DND-41 (cell line): ENCODE measurements at regions not wholly inside any gene's neighbourhood (a gene's known extent, or its start where the extent isn't known, plus 50 kb on each side); places are given as distances from the start of the nearest gene placed in this dataset.

Source experiments
- ATAC-seq: fragments of 200-7000 bp; cut with Tn5 transposase; 3 replicates; pipeline ENCODE4 v1.9.1; 2021; ENCODE audit warnings: low read depth; ENCODE audit not compliant: insufficient read depth
- DNase-seq: peaks from one replicate; pipeline ENCODE4 v3.0.0-alpha.2; 2020
- H2AFZ ChIP-seq: 2 replicates; pipeline ENCODE4 v1.6.0; 2012; ENCODE audit warnings: low read depth, low read length
- H3K27ac ChIP-seq: 2 replicates; pipeline ENCODE4 v1.5.1; 2012; ENCODE audit warnings: low read length, inconsistent platforms
- H3K27me3 ChIP-seq: fragments of 200-600 bp; sonication (generic); 2 replicates; pipeline ENCODE4 v1.6.0; 2012; ENCODE audit warnings: low read length, mild to moderate bottlenecking, inconsistent platforms; ENCODE audit not compliant: insufficient read depth, poor library complexity
- H3K36me3 ChIP-seq: 2 replicates; pipeline ENCODE4 v1.5.1; 2012; ENCODE audit warnings: low read length, inconsistent platforms; ENCODE audit not compliant: insufficient read depth
- H3K4me1 ChIP-seq: 2 replicates; pipeline ENCODE4 v1.5.1; 2012; ENCODE audit warnings: mild to moderate bottlenecking, low read length; ENCODE audit not compliant: insufficient read depth
- H3K4me2 ChIP-seq: 2 replicates; pipeline ENCODE4 v1.6.0; 2012; ENCODE audit warnings: mild to moderate bottlenecking, moderate library complexity, low read length, inconsistent platforms; ENCODE audit not compliant: insufficient read depth
- H3K4me3 ChIP-seq, 2 experiments: fragments of 200-600 bp in 1 of 2; shearing (Covaris generic) in 1 of 2; 2 replicates each; pipeline ENCODE4 v1.5.1; 2012 to 2016; ENCODE audit warnings: inconsistent platforms in 2 of 2, low read length in 2 of 2, mild to moderate bottlenecking in 2 of 2, low read depth in 1 of 2, moderate library complexity in 1 of 2
- H3K79me2 ChIP-seq: 2 replicates; pipeline ENCODE4 v1.6.0; 2012; ENCODE audit warnings: low read length, inconsistent platforms; ENCODE audit not compliant: insufficient read depth
- H3K9ac ChIP-seq: 2 replicates; pipeline ENCODE4 v1.6.0; 2012; ENCODE audit warnings: low read depth, mild to moderate bottlenecking, inconsistent platforms, low read length, moderate library complexity
- H3K9me3 ChIP-seq: 2 replicates; pipeline ENCODE4 v1.5.1; 2012; ENCODE audit warnings: low read length, moderate library complexity, mild to moderate bottlenecking, inconsistent platforms; ENCODE audit not compliant: insufficient read depth, severe bottlenecking
- H4K20me1 ChIP-seq: 2 replicates; pipeline ENCODE4 v1.6.0; 2012; ENCODE audit warnings: low read length; ENCODE audit not compliant: insufficient read depth
- CTCF ChIP-seq: IDR thresholded peaks from 2 replicates; pipeline ENCODE4 v1.5.1; 2012; ENCODE audit warnings: borderline replicate concordance, low read length, moderate library complexity, mild to moderate bottlenecking; ENCODE audit not compliant: poor library complexity, severe bottlenecking; ENCODE audit errors: extremely low read depth
- EZH2 ChIP-seq: IDR thresholded peaks from 3 replicates; pipeline ENCODE4 v1.6.1; 2012; ENCODE audit warnings: borderline replicate concordance, low read depth, mild to moderate bottlenecking, moderate library complexity, low read length, inconsistent platforms; ENCODE audit not compliant: severe bottlenecking

DNA sequence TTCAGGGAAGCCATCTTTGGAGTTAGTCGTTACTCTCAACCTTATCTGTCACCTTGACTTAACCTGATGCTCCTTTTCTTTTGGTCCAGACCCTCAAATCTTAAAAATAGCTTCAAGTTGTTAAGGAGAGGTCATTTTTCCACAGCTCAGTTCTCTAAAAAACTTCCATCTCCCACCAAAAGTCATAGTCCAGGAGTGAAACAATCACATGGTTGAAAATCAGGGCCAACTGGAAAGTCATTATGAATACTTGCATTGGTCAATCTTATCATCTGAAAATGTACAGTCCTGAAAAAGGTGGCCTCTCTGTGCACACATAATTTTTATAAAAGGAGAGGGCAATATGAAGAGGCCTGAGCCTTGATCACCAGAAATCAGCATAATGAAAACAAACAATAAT lies 195.7 kb downstream of the BCAS1 start:
- Histone ChIP-seq H3K27ac (no peak overlapping the region), H3K9ac (no peak overlapping the region), H3K4me1 (peaks cover 40% of the 10 kb centered on the region), H2AFZ (no peak overlapping the region), H3K36me3 (no peaks in the 10 kb centered on the region), H3K4me3 (no peak overlapping the region), H3K4me2 (no peak overlapping the region), H3K9me3 (no peaks in the 10 kb centered on the region), H4K20me1 (no peaks in the 10 kb centered on the region), H3K27me3 (no peaks in the 10 kb centered on the region), H3K79me2 (no peaks in the 10 kb centered on the region)
- no peak for ATAC-seq
- no peak for DNase-seq
- no peak for TF ChIP-seq EZH2
- no peak for TF ChIP-seq CTCF

GRCh38 chr20:53874104-53874503 lies 196.3 kb downstream of the BCAS1 start:
- Histone ChIP-seq H3K79me2 (no peaks in the 10 kb centered on the region), H3K4me3 (no peak overlapping the region), H3K27me3 (no peaks in the 10 kb centered on the region), H2AFZ (no peak overlapping the region), H4K20me1 (no peaks in the 10 kb centered on the region), H3K9me3 (no peaks in the 10 kb centered on the region), H3K36me3 (no peaks in the 10 kb centered on the region), H3K9ac (no peak overlapping the region), H3K4me1 (peaks cover 46% of the 10 kb centered on the region), H3K27ac (no peak overlapping the region), H3K4me2 (no peak overlapping the region)
- no peak for ATAC-seq
- DNase-seq: no peak
- no peak for TF ChIP-seq CTCF
- no peak for TF ChIP-seq EZH2

DNA sequence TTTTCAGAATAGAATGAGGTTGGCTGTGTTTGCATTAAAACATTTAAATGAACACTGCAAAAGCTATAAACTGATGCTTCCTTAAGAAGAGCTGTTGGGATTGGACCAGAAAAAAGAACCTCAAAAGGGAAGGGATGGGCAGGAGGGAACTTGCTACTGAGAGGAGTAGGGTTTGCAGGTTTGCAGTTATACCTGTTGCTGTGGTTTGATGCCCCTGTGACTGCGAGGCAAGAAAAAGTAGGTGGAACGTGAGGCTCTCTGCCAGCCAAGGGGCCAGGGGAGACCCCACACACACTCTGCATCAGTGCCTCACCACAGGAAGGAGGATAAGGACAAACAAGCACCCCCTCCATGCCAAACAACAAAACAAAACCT lies 197.2 kb downstream of the BCAS1 start:
- peak overlapping the region; percentile 87 for H3K27ac ChIP-seq
- peak overlapping the region; percentile 65 for H2AFZ ChIP-seq
- no peak for TF ChIP-seq EZH2
- peak; percentile 2 for TF ChIP-seq CTCF

More for the DNA sequence above, 197.2 kb downstream of the BCAS1 start:
- H3K4me3 ChIP-seq: no peak overlapping the region
- no peaks in the 10 kb centered on the region for H3K9me3 ChIP-seq
- H3K9ac ChIP-seq: peak overlapping the region; percentile 52
- no peaks in the 10 kb centered on the region for H3K27me3 ChIP-seq
- H4K20me1 ChIP-seq: no peaks in the 10 kb centered on the region
- ATAC-seq: no peak
- H3K79me2 ChIP-seq: no peaks in the 10 kb centered on the region
- H3K4me1 ChIP-seq: peaks cover 47% of the 10 kb centered on the region
- peak overlapping the region; percentile 64 for H3K4me2 ChIP-seq
- no peak for DNase-seq
- H3K36me3 ChIP-seq: no peaks in the 10 kb centered on the region
